Cardiac septum (tissue), 1 donor: ENCODE measurements at regions not wholly inside any gene's neighbourhood (a gene's known extent, or its start where the extent isn't known, plus 50 kb on each side); places are given as distances from the start of the nearest gene placed in this dataset.

Experiments used
- DNase-seq: peaks from one replicate; pipeline ENCODE4 v3.0.0-alpha.2; 2020; ENCODE audit warnings: low spot score
- intact Hi-C: fragments of 100-400 bp; cut with DNase I; formaldehyde crosslinking; loops from one replicate; pipeline ENCODE4 v1.14.0; 2022
- donor health status: DM: no; HTN: no; CAD: no.

GRCh38 chr12:27178723-27179399, 65.2 kb upstream of the STK38L start:
- intact Hi-C loops = loop anchor here (1.0 kb wide), 1 partner anchor 14 kb away; no protein-coding TSS in a partner anchor
- no peak for DNase-seq

- no peak for DNase-seq
- intact Hi-C loops = loop anchor here (1.0 kb wide), 1 partner anchor 14 kb away; no protein-coding TSS in a partner anchor
Observed at GRCh38 chr12:27179400-27180214, 64.5 kb upstream of the STK38L start.

GRCh38 chr12:27180906-27181505, 63.1 kb upstream of the STK38L start:
- DNase-seq = no peak
- intact Hi-C loops = no loop called here

- intact Hi-C loops = no loop called here
- no peak for DNase-seq
Observed at GRCh38 chr12:27183342-27183741, 60.7 kb upstream of the STK38L start.

GRCh38 chr12:27185234-27186021, 58.7 kb upstream of the STK38L start:
- no peak for DNase-seq
- intact Hi-C loops = no loop called here

GRCh38 chr12:27186022-27186839, 57.9 kb upstream of the STK38L start:
- DNase-seq = no peak
- intact Hi-C loops = no loop called here

- no peak for DNase-seq
Observed at GRCh38 chr12:27187697-27188096, 56.4 kb upstream of the STK38L start.

GRCh38 chr12:27190761-27191160, 53.3 kb upstream of the STK38L start:
- intact Hi-C loops = loop anchor here (5.0 kb wide), 1 partner anchor 102 kb away; no protein-coding TSS in a partner anchor
- no peak for DNase-seq

More at GRCh38 chr12:27187697-27188096, 56.4 kb upstream of the STK38L start:
- intact Hi-C loops = no loop called here

- no peak for DNase-seq
- intact Hi-C loops = loop anchor here (5.0 kb wide), 1 partner anchor 101 kb away; no protein-coding TSS in a partner anchor
Observed at GRCh38 chr12:27191531-27191930, 52.6 kb upstream of the STK38L start.

GRCh38 chr12:27192118-27192802, 51.8 kb upstream of the STK38L start:
- DNase-seq = no peak
- intact Hi-C loops = loop anchor here (5.0 kb wide), 1 partner anchor 100 kb away; no protein-coding TSS in a partner anchor

GRCh38 chr12:27193106-27193505, 51.0 kb upstream of the STK38L start:
- intact Hi-C loops = loop anchor here (1.0 to 5.0 kb wide), 2 partner anchors 14 to 99 kb away; no protein-coding TSS in a partner anchor
- DNase-seq = no peak

- intact Hi-C loops = loop anchor here (1.0 to 5.0 kb wide), 2 partner anchors 15 to 98 kb away; no protein-coding TSS in a partner anchor
- DNase-seq = peak; percentile 80
Observed at GRCh38 chr12:27193854-27194544, 50.1 kb upstream of the STK38L start.
